Activated gamma-delta T cell treated with Interleukin-2 at 50 U/mL for 16 hours (primary cell): ENCODE measurements at regions not wholly inside any gene's neighbourhood (a gene's known extent, or its start where the extent isn't known, plus 50 kb on each side); places are given as distances from the start of the nearest gene placed in this dataset.

Experiments used
- DNase-seq: peaks from one replicate; pipeline ENCODE4 v3.0.0-alpha.2; 2020

DNA sequence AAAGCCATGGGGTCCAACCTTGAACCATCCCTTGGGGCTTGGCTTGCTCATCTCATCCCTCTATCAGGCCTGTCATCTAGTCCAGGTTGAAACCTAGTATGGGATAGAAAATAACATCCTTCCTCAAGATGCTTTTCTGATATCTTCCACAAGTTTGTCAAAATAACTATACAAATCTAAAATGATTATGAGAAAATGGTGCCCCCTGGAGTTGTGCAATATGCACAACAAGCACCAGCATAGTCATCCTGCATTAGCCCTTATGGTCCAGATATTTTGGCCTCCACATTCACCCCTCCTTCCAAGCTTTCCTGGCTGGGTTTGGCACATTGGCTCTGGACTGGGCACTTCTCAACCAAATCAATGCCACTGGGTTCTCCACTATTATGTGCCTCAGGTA, 101.2 kb downstream of the TBX19 start:
- DNase-seq, result no peak

DNA sequence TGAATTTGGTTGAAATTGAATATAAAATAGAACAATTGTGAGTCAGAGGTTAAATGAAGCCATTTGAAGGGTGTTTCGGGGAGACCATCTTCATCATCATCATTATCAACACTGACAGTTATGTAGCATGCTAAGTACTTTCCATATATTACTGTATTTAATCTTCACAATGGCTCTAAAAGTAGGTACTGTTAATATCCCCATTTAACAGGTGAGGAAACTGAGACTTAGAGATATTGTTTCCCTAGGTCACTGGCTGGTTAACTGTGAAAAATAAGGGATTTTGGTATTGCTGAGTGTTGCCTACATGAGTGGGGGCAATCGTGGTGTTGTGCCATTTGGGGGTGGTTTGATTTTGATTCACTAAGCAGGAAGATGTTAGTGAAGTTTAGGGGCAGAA, 100.3 kb downstream of the TBX19 start:
- no peak for DNase-seq

DNA sequence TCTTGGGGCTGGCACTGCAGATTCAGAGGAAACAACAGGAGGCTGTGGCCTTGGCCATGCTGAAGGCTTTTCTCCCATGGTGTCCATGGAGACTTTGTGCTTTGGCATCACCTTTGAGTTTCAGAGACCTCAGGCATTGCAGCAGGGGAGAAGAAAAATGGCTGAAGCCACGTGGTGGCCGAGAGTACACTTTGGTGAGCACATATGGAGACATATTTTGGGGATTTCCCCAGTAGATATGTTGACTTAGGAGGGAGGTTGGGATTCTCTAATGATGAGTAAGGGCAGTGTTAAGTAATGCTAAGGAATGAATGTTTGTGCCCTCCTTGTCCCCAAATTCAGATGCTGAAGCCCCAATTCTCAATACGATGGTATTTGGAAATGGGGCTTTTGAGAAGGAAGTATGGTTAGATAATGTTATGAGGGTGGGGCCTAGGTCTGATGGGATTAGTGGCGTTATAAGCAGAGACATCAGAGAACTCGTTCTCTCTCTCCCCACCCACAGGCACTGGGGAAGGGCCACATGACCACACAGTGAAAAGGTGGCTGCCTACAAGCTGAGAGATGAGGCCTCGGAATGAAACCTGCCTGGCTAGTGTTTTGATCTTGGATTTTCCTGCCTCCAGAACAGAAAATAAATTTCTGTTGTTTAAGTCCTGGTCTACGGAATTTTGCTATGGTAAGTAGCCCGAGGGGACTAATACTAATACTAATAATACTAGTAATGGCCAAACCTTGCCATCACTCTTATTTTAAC, 98.6 kb downstream of the TBX19 start:
- DNase-seq, result no peak

DNA sequence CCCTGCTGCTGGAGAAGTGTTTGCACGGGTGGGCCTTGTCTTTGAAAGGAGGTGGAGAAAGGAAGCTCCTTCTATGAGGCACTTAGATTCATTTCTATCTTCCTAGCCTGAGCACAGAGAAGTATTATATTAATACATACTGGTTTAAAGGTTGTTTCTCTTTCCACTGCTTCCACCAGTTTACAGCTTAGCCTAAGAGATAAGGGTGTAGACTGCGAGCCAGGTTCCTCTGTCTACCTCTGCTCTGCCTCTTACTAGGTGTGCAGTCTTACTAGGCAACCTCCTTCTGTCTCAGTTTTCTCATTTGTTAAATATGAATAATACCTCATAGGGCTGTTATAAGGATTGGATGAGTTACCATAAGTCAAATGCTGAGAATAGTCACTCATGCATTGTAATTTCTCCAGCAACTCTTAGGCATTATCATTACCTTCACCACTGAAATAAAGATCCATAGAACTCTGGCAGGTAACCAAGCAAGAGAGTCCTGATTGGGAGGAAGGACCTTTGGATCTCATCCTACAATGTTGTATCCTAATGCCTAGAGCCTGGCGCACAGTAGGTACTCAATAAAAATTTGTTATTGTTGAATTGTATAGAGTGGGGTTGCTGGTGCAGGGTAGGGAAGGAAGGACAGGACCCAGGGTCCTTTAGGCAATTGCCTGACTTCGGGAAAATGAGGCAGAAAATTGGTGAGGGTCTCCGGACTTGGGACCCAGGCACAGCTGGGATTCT, 95.1 kb downstream of the TBX19 start:
- no peak for DNase-seq

DNA sequence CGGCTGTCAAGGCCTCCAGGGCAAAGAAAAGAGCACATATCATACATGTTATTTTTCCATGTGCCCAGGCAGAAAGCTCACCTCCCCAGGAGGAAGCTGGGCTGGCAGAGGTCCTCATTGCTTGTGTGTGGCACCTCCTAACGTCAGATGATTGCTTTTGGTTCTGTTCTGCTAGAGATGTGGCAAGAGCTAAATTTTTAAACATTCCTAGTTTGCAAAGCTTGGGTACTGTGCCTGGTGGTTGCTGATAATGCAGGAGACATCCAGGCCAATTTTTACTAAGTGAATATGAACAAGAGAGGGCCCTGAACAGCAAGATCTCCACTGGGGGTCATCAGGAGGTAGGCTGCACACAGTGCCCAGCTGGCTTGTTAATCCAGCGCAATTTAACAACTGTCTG, 93.9 kb downstream of the TBX19 start:
- DNase-seq, result no peak

DNA sequence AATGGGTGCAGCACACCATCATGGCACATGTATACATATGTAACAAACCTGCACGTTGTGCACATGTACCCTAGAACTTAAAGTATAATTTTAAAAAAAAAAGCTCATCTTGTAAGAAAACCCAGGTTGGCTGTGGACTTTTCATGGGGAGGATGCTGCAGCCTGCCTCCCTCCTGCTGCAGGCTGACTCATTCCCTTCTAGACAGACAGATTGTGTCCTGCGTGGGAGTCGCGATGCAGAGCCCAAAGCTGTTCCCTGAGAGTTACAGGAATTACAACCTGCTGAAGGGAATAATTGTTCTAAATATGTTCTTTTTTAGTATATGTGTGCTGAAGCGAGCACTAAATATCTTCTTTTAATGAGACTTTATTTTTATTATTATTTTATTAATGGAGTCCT, 93.2 kb downstream of the TBX19 start:
- DNase-seq, result no peak

DNA sequence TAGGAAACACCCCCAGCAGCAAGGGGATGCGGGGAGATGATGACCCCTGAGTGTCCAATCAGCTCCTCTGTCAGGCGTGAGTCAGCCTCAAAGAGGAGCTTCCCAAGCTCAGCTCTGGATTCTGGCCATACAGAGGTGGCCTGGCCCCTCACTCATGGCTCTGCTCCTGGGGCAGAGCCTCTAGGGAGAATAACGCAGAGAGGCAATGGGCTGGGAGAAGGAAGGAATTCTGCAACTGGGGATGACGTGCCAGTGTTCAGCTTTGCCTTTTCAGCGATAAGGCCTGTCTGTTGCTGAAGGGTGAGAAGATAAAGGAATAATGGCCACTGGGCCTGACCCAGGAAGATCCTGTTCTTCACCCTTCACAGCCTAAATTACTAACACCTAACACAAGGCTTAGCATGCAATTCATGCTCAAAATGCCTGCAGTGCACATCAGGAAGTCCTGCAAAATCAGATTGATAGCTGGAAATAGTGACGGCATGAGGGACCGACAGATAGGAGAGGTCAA, 92.2 kb downstream of the TBX19 start:
- no peak for DNase-seq

DNA sequence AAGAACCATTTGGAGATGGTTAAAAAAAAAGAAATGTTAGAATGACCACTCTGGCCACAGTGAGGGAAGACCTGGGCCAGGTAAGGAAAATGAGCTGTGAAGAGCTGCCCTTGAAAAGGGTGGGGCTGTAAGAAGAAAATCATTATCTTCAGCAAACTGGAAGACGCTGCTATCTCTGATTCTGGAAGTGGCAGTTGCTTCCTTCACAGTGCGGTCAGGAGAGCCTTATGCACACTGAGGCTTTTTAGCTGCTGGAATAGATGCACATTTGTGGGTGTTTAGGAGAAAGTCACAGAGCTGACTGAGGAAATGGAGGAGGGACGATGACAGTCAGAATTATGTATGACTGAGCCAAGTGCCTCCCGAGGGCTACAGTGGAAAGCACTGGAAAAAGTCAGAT, 91.6 kb downstream of the TBX19 start:
- DNase-seq, result no peak

DNA sequence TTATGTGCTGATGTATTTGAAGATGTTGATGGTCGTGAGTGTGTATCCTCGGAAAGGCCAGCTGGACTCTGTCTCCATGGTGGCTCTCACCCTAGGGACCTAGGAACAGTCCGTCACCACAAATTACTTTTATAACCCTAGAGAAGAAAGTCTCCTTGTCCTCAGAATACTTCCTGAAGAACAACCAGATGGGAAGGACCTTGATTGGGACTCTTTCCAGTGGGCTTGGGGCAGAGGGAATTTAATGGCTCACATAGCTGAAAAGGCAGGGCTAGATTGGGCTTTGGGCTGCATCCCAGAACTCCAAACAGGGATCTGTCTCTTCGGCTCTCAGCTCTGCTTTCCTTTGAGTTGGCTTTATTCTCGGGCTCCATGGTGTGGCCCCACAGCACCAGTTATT, 90.8 kb downstream of the TBX19 start:
- DNase-seq, result no peak

DNA sequence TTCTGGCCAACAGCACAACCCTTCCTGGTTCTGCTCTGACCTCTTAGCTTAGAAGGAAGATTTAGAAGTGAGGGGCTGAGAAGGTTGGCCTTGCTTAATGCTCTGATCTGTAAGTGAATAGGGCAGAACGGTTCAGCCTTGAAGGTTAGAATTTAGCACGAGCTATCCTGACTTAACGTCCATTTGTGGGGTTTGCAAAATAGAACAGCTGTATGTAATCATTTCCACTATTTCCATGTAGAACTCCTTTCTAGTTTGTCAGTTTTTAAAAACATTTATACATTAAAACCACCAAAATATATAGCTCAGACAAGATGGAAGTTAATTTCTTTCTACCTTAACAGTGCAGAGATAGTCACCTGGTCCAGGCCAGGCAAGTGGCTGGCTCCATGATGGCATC, 89.9 kb downstream of the TBX19 start:
- DNase-seq, result no peak

DNA sequence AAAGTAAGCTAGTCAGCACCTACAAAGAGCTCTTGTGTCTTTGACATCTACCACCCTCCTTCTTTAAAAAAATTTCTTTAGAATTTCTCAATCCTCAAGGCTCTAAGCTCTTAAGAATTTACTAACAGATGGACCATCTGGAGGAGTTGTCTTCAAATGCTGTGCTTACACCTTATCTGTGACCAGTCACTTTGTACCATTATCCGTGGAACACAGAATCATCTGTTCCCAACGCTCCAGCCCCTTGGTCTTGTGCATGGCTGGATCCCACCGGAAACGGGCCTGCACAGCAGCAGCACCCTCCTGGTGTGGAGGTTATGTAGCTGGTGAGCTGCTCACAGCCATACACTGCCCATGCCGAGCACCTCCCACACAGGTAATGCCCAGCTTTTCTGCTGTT, 89.0 kb downstream of the TBX19 start:
- DNase-seq, result no peak

DNA sequence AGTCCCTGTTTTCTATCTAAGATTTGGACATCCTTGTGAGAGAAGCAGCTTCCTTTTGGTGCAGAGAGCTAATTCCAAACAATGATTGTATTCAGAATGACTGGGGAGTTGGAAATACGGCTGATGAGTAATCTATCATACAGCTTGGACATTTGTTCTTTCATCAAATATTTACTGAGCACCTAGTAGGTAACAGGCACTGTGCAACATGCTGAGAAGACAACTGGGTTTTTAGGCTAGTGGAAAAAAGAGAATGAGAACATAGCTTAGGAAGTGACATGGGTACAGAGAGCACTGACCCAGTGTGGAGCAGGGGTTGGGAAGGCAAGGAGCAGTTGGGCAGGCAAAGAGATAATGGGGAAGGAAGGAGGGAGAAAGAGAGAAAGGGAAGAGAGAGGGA, 87.5 kb downstream of the TBX19 start:
- no peak for DNase-seq

DNA sequence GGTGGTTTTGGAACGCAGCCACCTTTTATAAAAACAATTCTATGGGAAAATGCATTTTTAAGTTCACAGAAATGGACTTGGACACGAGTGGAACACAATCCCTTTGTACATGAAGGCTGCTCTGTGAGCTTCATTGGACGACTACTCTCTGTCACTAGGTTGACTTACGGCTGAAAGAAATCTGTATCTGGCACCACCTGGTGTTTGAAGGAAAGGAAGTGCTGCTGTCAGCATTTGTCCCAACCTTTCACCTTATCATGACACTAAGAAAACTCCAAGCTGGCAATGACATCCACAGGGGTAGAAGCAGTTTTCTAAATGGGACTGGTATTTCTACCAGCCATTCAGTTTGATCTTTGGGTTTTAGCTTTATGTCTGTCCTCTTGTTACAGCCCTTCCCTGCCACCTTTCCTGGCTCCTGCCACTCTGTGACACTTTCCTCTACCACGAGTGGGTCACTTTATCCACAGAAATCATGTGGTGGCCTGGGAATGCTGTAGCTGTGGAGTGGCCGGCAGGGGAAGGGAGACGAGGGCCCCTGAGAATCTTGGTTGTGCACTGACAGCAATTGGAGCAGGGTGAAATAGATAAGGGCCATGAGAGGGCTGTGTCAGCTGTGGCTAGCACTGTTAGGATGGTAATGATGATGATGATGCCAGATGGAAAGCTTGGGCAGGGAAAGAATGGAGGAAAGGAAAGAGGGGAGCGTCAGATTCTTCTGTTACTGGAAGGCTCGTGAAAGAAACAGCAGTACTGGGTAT, 85.2 kb downstream of the TBX19 start:
- no peak for DNase-seq
